Stimulated activated CD8-positive, alpha-beta memory T cell treated with anti-CD3 and anti-CD28 coated beads, Interleukin-4, amount 100 ng/mL, for 48 hours (primary cell): ENCODE measurements at regions not wholly inside any gene's neighbourhood (a gene's known extent, or its start where the extent isn't known, plus 50 kb on each side); places are given as distances from the start of the nearest gene placed in this dataset.
"Not testable (repeated sequence)": the region's sequence is repeated elsewhere in the genome, so short reads cannot be mapped to it uniquely, and the experiment has no call there.

Experiments
- DNase-seq: peaks from one replicate; pipeline ENCODE4 v3.0.0-alpha.2; 2020

- no peak for DNase-seq
Observed at GRCh38 chr7:116342125-116342524, 131.8 kb downstream of the TES start.

DNA sequence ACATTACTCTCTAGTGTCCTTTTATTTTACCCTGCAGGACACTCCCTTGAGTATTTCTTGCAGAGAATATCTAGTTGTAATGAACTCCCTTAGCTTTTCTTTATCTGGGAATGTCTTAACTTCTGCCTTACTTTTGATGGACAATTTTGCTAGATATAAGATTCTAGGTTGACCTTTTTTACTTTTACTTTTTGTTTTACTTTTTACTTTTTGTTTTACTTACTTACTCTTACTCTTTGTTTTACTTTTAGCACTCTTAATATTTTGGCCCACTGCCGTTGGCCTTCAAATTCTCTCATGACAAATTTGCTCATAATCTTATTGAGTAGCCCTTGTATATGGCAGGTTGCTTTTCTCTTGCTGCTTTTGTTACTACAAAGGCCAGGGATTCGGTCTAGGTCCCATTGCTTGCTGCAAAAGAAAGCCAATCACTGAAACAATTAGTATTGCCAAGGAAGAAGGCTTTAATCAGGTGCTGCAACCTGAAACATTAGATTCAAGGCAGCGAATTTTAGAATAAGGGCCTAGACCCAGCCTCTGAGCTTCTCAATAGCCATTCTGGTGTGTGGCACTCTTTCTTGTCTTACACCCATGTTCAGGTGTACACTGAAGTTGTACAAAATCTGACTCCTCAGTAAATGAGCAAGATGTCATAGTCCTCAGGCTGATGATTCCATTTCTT, 137.0 kb downstream of the TES start:
- no peak for DNase-seq

- DNase-seq = no peak
Observed at GRCh38 chr7:116348346-116348745, 138.0 kb downstream of the TES start.

DNA sequence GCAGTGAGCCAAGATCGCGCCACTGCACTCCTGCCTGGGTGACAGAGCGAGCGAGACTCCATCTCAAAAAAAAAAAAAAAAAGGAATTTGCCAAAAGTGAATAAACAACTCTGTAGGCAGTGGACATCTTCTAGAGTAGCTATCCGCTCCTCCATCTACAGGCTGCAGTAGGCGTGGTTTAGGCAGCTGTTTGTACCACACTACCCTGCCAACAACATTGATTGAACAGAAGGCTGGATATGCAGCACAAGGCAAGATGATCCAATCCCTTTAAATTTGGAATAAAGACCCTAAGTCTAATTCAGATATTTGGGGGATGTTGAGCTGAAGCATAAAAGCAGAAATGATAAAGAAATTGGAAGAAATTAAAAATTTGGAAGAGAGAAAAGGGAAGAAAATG, 141.6 kb downstream of the TES start:
- DNase-seq = no peak

DNA sequence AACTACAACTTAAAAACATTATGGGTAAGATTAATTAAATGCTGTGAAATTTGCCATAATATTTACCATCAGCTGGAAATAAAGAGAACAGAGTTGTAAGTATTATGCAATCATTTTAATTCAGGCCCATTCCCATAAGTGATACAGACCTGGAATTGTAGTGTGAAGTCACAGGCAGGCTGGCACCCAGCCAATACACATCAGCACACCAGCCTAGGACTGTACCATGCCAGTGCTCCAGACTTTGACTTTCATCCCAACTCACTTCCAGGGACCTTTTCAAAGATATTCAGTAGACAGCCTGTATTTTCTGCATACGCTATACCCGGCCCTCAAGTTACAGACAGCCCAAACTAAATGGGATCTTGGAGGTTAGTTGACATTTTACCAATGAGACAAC, 143.3 kb downstream of the TES start:
- DNase-seq = no peak

DNA sequence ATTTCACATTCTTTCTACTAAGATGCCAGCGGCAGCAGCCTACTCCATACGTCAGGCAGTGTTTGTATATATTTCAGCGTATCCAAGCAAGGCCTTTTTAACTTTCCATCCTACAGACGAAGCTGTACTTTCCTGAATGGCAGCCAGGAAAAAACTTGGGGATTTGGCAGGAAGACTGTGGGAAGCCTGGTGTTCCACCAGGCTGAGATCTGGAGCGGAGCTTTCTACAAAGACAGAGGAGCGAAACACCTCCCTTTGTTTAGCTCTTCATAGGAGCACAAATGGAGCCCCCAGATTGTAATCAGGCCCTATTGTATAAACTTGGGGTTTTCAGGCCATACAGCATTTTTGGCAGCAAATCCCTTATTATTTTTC, 143.8 kb downstream of the TES start:
- DNase-seq = no peak

DNA sequence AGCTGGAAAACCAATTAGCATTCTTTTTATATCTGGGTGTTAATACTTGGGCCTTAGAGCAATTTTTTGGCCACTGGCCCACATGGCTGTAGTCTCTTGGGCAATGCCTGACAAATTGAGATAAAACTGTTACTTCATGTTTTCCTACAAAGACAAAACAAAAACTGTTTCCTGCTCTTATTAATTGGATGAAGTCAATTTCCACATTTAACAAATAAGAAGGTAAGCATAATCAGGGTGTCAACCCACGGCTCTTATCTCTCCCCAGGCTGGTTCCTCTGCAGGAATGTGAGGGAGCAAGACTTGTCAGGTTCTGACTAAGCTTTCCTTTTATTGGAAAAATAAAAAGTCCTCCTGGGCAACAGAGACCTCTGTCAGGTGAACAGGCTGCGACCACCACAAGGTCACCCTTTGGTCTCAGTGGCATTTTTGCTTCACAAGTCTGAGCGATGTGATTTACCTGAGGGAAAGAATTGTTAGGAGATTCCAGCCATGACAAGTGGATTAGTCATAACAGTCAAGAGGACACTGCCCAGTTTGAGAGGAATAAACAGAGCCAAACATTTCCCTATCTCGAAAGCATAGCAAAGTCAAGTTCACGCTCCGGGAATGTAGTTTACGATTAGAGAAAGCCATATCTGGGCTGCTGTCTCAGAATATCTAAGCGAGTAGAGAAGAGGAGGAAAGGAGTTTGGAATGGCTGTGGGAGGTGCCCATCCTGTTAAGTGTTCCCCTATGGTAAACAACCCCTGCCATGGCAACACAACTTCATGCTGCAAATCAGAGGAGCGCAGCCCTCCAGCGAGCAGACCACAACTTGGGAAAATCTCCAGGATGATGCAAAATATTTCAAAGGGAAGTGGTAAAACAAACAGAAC, 144.4 kb downstream of the TES start:
- no peak for DNase-seq

GRCh38 chr7:116355424-116355765, 144.1 kb upstream of the CAV2 start:
- no peak for DNase-seq

DNA sequence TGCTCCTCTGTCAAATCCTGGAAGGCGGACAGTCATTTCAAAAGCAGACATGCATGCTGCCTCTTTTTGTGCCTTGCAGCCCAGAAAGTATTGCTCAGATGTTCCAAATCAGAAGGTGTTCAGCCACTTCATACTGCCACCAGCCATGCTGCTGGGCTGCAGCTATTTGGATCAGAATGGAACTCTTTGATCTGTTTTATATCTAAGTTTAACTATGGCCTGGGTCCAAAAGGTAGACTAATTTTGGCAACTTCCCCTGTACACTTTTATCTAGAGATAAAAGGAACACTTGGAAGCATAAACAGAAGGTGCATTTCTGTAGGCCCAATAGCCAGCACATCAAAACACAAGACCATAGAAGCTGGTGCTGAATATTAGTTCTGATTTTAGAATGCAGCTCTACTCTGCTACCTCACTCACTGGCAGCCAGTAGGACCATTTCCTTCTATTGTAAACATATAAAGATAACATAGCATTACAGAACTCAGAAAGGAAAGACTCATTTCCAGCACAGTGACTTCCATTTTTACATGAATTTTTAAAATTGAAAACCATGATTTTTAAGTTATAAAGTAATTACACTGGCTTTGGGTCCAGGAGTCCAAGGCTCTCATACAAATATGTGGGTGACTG, 143.1 kb upstream of the CAV2 start:
- DNase-seq = no peak

DNA sequence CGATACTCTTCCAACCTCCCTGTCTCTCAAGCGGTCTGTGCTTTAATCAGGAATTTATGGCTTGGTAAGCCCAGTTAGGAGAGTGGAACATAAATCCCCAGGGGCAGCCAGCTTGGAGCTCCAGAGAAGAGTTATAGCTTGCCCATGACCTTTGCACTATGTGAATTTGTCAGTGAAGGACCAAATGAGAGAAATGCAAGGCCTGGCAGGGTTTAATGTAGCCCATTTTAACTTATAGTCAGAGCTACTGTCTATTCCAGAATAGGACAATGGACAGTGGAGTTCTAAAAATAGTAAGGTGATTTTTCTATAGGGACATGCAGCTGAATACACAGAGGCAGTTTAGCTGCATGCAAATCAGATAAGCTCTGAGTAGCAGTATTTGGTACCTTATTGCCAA, 142.6 kb upstream of the CAV2 start:
- no peak for DNase-seq

DNA sequence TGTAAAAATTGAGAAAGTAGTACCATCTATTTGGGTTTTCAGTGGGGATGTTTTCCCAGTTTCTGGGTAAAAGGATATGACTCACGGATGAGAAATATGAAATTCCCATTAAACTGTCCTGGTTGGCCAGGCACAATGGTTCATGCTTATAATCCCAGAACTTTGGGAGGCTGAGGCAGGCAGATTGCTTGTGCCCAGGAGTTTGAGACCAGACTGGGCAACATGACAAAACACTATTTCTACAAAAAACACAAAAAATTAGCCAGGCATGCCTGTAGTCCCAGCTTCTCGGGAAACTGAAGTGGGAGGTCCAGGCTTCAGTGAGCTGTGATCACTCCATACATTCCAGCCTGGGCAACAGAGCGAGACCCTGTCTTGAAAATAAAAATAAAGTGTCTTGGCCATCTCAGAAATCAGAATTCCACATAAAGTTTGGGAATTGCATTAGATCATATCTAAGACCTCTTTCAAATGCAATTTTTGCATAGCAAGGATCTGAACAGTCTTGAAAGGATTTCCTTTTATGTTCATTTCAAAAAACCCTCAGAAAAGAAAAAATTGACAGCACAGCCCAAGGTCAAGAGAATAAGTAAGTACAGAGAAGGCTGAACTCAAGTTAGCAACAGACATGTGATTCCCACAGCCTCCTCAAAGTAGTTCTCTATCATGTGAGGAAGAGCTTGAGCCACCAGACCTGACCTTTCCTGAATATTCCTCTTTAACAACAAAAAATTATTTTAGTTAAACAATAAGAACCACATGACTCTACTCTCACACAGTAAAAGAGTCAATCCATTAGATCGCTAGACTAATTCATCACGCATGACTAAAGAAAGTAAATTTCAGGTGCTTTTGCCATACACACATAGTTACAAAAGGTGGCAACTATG, 141.5 kb upstream of the CAV2 start:
- DNase-seq = no peak

GRCh38 chr7:116361767-116362166, 137.8 kb upstream of the CAV2 start:
- no peak for DNase-seq

DNA sequence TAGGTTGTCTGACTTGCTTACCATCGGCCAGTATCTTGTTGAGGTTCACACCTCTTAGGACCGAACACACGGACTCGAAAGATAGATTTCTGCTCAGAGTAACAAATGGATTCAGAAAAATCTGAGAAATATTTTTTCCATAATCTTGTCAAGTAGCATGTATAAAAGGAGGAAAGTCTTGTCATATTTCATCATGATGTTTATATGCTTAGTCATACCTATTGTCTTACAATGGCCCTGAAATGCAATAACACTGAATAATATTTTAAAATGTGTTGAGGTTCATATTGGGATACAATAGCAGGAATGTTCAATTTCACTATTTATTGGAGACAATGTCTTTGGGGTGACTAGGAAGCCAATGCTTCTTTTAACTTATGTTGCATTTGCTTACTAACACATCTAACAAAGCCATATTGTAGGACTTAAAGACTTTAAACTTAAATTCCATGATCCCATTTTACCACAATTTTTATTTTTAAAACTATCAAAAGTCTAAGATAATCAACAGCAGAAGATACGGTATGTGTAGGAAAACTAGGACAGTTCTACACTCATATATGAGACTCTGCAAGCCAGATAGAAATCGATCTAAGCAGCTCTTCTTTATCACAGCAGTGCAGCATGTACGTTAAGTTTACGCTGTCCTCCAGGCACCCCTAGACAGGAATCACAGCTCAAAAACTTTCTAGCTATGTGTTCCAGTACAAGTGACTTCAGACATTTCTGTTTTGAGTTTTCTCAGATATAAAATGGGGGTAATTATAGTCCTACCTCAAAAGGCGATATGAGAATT, 135.7 kb upstream of the CAV2 start:
- no peak for DNase-seq

DNA sequence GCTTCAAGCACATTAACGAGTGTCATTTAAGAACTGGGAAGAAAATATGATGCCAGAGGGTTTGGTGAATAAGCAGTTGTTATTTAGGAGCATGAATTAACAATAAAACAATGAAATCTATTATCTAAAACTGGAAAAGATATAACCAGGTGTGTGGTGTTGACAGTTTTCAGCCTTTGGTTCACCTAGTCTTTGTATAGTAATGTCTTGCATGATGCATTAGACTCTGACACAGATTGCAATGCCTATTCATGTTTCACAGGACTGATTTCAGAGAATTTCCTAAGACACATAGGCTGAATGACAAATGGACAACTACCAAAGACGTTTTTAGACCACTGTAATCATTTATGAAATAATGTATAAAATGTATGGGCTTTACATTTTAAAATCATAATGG, 135.1 kb upstream of the CAV2 start:
- no peak for DNase-seq

- no peak for DNase-seq
Observed at GRCh38 chr7:116365797-116366196, 133.7 kb upstream of the CAV2 start.

- no peak for DNase-seq
Observed at GRCh38 chr7:116367171-116367813, 132.2 kb upstream of the CAV2 start.

DNA sequence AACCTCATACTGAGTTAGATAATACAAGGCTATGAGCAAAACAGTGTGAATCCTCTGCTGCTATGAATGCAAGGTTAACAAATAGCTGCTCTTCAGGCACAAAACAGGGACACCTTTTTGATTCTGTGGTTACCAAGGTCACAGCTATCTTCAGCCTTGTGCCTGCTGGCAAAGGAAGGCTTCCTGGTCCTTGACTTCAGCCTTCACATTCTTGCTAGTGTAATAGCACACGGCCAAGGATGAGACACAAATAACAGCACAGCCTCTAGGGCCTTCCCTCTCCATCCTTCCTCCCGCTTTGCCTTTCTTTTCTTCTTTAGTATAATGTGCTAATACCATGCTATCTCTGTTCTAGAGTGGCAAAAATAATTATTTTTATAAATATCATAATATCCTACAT, 130.6 kb upstream of the CAV2 start:
- DNase-seq = no peak

DNA sequence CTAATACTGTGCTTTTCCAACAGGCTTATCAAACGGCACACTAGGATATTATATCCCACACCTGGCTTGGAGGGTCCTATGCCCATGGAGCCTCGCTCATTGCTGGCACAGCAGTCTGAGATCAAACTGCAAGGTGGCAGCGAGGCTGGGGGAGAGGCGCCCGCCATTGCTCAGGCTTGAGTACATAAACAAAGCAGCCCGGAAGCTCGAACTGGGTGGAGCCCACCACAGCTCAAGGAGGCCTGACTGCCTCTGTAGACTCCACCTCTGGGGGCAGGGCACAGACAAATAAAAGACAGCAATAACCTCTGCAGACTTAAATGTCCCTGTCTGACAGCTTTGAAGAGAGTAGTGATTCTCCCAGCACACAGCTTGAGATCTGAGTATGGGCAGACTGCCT, 128.0 kb upstream of the CAV2 start:
- DNase-seq = not testable (repeated sequence)

GRCh38 chr7:116373229-116373628, 126.3 kb upstream of the CAV2 start:
- DNase-seq = not testable (repeated sequence)

- no peak for DNase-seq
Observed at GRCh38 chr7:116377721-116378120, 121.8 kb upstream of the CAV2 start.

GRCh38 chr7:116380025-116380424, 119.5 kb upstream of the CAV2 start:
- DNase-seq = no peak

DNA sequence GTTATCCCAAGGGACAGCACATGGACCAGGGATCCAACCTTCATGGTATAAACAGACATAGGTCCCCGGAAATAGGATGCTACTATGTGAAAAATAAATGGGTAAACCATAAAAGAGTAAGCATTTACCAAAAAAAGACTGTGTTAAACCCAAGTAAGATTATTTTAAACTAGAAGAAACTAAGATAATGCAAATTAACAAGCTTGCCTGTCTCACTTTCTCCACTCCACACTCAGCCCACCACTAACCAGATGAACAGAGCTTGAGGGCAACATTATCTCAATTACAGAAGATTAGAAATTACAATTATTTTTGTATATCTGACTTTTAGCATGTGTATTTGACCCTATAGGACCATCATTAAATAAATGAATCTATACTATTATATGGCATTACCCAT, 117.2 kb upstream of the CAV2 start:
- DNase-seq = no peak
